GM19324 (cell line): ENCODE measurements at regions not wholly inside any gene's neighbourhood (a gene's known extent, or its start where the extent isn't known, plus 50 kb on each side); places are given as distances from the start of the nearest gene placed in this dataset.

ENCODE experiments used
- ATAC-seq: cut with Tn5 transposase; IDR thresholded peaks from one replicate; pipeline ENCODE4 v1.9.1; 2021; ENCODE audit warnings: mild to moderate bottlenecking, moderate library complexity; ENCODE audit not compliant: unreplicated experiment, low FRiP score

DNA sequence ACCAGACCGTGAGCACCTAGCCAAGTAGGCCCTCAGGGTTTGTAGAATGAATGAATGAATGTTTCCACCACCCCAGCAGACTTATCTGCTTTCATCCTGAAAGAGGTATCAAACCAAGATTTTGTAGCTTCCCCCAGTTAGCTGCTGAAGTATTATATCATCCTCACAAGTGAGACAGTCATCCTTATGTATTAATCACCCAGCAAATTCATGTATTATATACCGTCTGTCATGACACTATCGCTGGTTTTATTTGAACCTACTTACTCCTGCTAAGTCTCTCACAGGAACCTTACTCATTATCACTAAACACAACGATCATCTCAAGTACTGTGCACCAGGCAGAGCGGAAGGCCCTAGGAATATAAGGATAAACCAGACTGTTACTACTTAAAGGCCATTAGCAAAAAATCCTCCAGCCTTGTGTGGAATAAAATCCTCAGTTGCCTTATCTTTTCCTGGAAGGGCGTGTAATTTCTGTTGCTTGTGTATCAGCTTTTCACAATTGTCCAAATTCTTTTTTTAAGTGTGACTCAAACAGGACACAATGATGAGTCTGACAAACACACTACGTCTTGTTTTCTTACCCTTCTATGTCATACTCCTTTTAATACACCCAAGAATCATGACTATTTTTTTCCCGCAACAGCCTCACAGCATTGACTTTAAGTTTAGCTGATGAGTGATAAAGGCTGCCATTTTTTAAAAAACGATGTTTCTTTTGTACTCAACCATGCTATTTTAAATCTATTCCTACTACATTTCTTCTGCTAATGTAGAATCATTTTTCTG, 176.1 kb upstream of the KLF14 start:
- no peak for ATAC-seq

GRCh38 chr7:130910949-130911944, 177.2 kb upstream of the KLF14 start:
- ATAC-seq = no peak

DNA sequence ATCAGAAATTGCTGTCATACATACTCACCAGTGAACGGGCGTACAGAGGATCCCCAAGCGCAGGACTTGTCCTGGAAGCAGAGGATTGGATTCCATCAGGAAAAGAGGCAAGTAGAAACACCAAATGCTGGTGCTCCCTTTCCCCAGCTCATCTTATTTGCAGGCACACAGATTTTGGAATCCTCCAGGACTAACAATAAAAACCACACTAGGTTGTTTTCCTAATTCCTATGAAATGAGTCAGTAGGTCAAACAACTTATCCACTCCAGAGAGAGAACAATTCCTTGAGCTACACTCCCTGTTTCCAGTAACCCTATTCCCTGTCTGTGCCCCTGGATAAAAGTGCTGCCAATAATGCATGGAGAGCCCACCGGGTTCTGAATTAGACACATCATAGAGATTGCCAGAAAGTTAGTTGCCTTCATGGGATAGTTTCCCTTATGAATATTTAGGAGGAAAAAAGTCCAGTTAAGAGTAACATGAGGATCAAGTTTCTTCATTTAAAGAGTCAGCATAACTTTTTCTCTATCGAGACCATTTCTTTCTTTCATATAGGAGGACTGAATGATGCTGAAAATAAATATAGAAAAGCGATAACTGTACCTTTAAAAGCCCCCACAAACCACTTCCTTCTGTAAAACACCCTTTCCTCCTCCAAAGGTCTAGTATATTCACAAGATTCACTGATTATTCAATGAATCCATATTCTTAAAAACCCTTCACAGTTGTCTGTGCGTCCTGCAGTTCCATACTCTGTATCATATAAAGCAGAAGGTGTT, 178.3 kb upstream of the KLF14 start:
- ATAC-seq = no peak

- ATAC-seq = peak; percentile 77
Measured at GRCh38 chr7:130912862-130913638, 179.0 kb upstream of the KLF14 start.

DNA sequence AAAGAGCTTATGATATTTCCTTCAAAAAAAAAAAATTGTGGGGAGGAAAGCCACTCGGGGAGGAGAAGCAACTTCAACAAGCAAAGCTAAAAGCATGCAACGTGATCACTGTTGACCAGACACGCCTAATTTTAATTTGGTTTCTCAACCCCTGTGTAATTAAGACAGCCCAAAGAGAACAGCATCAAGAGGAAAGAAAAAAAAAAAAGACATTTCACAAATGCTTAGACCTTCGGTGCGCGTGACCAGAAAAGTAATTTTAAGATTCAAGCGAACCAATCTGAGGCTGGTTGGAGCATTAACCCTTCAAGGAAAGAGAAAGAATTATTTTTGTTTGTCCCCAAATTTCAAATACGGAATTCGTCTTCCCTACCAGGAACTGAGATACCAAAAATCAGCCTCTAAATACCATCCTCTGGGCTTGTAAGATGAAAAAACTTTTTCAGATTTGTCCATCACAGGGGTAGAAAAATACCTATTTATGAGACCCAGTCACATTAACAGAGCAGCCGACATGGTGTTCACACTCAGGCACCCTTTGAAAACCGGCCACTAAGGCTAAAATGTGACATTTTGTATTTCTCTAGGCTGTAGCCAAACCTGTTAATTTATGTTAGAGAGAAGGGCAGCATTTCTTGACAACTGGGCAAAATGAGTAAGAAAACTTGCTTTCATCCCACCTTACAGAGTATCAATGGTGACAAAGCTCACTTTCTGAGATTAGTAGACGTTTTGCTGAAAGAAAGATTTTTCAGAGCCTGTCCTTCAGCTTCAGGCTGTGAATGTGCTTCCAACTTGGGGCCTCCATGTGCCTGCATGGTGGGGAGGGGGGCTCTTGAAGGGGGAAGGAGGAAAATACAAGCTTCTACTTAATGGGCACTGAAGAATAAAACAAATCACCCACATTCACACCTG, 179.9 kb upstream of the KLF14 start:
- ATAC-seq = no peak

DNA sequence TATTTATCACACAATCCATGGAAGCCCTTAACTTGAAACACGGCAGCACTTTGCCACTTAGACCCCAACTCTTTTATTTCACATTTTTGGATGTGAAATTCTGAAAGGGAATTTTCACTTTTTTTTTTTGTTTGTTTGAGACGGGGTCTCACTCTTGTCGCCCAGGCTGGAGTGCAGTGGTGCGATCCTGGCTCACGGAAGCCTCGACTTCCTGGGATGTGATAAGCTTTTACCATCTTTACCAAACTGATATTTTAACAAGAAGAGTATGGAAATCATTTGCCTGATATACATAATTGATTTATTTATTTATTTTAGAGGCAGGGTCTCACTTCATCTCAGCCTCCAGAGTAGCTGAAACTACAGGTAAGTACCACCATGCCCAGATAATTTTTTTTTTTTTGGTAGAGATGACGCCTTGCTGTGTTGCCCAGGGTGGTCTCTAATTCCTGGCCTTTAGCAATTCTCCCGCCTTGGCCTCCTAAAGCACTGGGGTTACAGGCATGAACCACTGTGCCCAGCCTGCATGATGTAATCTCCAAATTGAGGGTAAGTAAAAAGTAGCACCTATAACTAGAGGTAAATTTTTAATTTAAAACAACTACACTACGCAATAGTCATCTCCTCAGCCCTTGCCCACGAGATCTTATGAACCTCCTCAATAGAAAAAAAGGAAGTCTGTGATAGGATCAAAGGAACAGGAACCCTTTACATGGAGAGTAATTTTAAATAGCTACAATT, 180.7 kb upstream of the KLF14 start:
- ATAC-seq = no peak

- ATAC-seq = no peak
Measured at GRCh38 chr7:130917669-130918128, 183.7 kb upstream of the KLF14 start.

- no peak for ATAC-seq
Measured at GRCh38 chr7:130918129-130919052, 184.4 kb upstream of the KLF14 start.

DNA sequence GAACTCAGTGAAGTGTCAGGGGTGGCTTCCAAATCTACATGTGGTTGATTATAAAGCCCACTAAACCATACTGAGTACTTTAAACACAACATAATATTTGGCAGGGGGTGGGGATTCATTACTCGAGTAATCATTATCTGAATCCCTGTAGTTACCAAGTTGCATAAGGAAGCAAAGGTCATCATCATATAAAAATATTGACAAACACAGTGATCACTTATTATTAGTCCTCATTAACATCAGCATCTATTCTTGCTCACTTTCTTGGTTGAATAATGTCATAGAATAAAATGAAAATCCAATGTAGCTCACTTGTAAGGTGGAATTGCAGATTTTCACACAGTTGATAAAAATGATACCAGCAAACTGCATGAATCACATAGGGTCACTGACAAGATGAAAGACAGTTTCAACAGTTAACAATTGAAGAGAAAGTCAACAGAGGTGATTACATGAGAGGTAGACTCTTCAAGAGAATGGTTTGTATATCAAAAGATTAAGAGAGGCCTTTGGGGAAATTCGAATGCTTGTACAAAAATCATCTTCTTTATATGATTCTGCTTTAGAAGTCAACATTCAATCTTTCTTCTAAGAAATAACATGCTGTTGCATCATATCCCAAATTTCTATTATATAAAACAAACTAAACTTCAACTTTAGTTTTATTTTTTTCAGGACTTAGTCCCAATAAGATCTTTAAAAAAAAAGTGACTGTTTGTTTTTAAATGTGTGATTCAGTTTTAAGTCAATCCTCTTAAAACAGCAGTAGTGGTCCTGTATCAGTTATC, 185.5 kb upstream of the KLF14 start:
- ATAC-seq = no peak

DNA sequence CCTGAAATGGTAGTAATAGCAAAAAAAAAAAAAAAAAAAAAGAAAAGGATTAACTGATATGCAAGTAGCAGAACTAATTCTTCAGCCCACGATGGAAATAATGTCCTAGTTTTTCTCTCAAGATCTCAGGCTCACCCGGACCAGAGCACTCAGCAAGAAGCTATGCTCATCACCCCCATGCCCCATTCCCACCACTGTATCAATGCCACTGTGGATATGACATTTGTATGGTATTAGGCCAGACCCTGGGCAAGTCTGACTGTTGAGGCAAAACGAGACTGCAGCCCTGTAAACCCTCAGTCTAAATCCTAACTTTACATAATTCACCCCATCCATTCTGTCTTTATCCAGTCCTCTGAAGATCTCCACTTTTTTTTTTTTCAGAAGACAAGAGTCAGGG, 186.1 kb upstream of the KLF14 start:
- ATAC-seq = no peak

DNA sequence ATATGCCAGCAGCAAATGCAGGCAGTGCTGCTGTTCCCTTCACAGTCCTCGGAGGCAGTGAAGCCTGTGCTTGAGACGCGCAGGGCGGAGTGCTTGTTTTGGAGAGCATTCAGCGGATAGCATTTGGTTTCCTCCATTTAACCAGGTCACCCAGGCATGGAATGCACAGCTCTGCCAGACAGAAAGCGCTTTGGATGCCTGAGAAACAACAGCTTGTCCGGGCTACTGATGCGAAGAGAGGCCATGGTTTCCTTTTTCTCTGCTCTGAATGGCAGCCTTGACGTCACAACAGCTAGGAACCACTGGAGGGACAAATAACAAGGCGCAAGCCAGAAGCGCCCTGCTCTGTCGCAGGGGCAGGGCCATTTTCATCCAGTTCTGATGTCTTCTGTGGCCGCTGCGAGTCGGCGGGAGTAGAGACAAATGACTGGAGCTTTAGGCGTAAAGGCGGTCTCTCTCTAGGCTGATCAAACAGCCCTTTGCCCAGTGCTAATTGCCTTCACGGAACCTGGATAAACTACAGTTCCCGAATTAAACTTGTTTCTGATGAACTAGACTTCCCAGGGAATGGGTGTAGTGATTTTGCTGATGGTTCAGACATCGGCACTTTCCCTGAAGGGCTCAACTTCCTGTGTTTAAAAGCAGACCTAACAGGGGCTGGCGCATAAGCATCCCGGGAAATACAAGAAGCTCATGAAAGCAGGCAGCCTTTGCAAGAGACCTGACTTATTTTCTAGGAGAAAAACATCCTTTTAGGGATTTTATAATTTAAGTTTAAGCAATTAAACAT, 187.6 kb upstream of the KLF14 start:
- no peak for ATAC-seq

DNA sequence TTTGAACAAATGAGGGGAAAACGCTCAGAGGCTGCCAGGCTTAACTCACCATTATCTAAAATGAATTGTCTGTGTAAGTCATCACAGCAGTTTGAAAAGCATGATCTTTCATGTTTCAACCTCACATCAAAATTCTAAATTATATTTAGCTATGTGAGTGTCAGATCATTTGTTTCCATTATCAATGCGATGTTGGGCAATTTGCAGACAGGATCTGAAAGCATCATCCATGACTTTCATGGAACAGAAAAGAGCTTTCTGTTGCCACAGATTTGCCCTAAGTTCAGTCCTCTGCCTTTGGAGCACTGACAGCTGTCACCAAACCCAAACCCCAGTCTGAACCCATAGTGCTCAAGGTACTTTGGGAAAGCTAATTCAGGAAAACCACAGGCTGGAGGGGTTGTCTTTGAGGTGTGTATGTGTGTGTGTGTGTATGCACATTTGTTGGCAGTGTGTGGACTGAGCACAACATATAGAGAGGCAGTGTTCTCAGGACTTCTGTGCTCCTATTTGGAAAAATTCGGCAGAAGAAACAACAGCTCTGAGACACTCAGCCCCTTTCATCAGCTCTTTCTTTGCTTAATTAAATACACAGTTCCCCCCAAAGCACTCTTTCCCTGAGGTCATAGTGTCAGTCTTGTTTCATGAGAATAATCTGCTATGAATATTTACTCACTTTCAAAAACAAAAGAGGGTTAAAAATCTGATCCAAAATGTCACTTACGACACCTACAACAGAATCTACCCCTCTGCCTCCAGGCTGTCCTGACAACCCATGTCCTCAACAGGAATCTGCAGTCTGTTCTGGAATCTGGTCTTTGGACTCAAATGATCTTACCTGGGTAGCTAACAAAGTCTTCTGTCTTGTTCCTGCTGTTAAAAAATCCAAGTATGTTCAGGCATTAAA, 188.5 kb upstream of the KLF14 start:
- no peak for ATAC-seq

- ATAC-seq = no peak
Measured at GRCh38 chr7:130923365-130923764, 189.4 kb upstream of the KLF14 start.

- ATAC-seq = no peak
Measured at GRCh38 chr7:130923930-130924329, 189.9 kb upstream of the KLF14 start.
